ENCODE measurements at regions not wholly inside any gene's neighbourhood (a gene's known extent, or its start where the extent isn't known, plus 50 kb on each side); places are given as distances from the start of the nearest gene placed in this dataset.
"Not testable (repeated sequence)": the region's sequence is repeated elsewhere in the genome, so short reads cannot be mapped to it uniquely, and the experiment has no call there.

DNA sequence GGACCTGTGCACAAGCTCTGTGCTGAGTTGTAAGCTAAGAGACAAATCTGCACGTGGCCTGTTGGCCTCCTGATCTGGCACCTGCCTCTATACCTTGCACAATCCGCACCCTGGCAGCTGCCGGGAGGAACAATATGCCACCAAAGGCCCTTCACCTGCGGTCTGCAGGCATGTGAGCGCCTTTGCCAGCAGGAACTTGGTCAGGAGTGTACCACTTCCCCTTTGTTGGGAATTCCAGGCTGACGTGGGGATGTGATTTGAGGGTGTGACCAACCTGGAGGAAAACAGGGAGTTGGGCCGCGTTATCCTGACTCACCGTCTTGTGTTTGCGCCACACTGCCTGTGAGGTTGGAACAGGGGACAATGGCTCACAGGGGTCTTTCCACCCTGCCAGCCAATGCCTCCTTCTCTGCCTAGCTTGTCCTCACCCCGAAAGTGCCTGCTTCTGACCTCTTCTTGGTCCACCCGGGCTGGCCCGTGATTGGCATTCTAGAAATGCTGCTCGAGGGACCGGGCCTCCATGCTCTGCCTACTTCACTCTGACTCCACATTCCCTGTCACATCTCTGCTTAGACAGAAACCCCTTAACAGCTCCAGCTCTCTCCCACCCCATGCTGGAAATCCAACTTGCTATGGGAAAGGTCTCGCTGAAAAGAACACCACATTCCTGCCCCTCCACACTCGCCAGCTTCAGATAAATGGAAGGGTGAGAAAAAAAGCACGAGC lies 67.1 kb upstream of the MAP4K4 start:
- no peak for ATAC-seq
- intact Hi-C loops (cut with DNase I): no loop called here
- H3K27me3 ChIP-seq: no peaks in the 10 kb centered on the region
- no peak overlapping the region for H3K4me3 ChIP-seq
- peak in 1 of 4 donors; percentile 16 for DNase-seq
- no peak overlapping the region for H3K27ac ChIP-seq
- H3K36me3 ChIP-seq (replicated peaks in 1 of 2; ENCODE audit: insufficient read depth in 1 of 2, low read depth in 2 of 2): no peaks in the 10 kb centered on the region
- H3K9me3 ChIP-seq: no peaks in the 10 kb centered on the region
- WGBS, 2 donors: 80 to 89% methylated on average over 16 to 18 of the region's 18 CpGs
- no peaks in the 10 kb centered on the region for H3K4me1 ChIP-seq
- no peak for TF ChIP-seq POLR2A (IDR thresholded peaks at IDR 0.05)
- TF ChIP-seq, protein P1, sequence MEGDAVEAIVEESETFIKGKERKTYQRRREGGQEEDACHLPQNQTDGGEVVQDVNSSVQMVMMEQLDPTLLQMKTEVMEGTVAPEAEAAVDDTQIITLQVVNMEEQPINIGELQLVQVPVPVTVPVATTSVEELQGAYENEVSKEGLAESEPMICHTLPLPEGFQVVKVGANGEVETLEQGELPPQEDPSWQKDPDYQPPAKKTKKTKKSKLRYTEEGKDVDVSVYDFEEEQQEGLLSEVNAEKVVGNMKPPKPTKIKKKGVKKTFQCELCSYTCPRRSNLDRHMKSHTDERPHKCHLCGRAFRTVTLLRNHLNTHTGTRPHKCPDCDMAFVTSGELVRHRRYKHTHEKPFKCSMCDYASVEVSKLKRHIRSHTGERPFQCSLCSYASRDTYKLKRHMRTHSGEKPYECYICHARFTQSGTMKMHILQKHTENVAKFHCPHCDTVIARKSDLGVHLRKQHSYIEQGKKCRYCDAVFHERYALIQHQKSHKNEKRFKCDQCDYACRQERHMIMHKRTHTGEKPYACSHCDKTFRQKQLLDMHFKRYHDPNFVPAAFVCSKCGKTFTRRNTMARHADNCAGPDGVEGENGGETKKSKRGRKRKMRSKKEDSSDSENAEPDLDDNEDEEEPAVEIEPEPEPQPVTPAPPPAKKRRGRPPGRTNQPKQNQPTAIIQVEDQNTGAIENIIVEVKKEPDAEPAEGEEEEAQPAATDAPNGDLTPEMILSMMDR (IDR thresholded peaks at IDR 0.05): no peak

DNA sequence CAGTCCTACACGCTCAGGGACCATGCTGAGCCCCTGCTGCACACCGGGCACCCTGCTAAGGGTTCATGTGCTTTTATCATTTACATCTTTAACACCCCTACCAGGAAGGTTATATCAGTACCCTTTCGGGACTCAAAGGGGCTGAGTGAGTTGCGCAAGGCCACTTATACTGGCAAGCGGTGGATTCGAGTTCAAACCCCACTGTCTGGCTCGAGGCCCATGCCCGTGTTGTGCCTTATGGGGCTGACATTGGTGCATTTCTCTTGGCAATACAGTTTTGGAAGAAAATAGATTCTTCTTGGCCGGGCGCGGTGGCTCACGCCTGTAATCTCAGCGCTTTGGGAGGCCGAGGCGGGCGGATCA lies 69.5 kb upstream of the MAP4K4 start:
- Histone ChIP-seq H3K9me3 (no peaks in the 10 kb centered on the region), H3K4me3 (no peak overlapping the region), H3K27ac (no peak overlapping the region), H3K4me1 (no peaks in the 10 kb centered on the region), H3K27me3 (no peaks in the 10 kb centered on the region), H3K36me3 (replicated peaks in 1 of 2; ENCODE audit: insufficient read depth in 1 of 2, low read depth in 2 of 2) (no peaks in the 10 kb centered on the region)
- no peak for ATAC-seq
- WGBS, 2 donors: 94% methylated on average over 16 of the region's 16 CpGs
- no peak for TF ChIP-seq POLR2A (IDR thresholded peaks at IDR 0.05)
- TF ChIP-seq, protein P1 (IDR thresholded peaks at IDR 0.05): no peak
- intact Hi-C loops (cut with DNase I): no loop called here
- DNase-seq: no peak

DNA sequence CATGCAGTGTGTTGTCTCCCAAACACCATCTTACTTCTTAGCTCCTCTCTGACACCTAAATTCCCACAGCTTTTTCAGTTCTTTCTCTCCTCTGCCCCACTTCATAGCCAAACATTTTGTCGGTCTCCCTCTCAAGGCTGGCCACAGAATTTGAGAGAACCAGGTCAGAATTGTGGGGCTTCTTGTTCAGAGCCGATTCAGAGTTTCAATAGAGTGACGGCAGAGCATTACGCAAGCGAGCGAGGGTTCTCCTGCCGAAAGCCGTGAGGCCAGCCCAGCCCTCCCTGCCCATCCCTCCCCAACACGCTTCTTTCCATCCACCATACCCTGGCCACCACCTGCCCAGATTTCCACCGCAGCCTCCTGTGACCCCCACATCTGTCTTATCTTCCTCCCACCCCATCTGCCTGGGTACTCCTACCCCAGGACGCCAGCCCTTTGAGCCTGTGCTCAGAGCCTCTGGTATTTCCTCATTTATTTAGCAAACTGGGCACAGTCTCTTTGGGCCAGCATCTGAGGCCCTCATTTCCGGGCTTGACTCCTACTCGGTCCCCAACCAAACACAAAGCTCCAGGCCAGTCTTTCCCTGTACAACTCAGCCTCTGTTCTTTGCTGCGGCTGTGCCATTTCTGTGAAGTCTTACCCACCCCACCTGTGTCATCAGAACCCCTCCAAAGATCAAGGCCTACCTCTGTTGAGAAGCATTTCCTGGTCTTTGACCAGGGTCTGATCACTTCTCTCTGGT lies 70.0 kb upstream of the MAP4K4 start:
- Histone ChIP-seq H3K27me3 (no peaks in the 10 kb centered on the region), H3K4me3 (no peak overlapping the region), H3K36me3 (replicated peaks in 1 of 2; ENCODE audit: insufficient read depth in 1 of 2, low read depth in 2 of 2) (no peaks in the 10 kb centered on the region), H3K4me1 (no peaks in the 10 kb centered on the region), H3K27ac (no peak overlapping the region), H3K9me3 (no peaks in the 10 kb centered on the region)
- no peak for DNase-seq
- WGBS, 2 donors: 86 to 89% methylated on average over 14 of the region's 14 CpGs
- intact Hi-C loops (cut with DNase I): no loop called here
- no peak for TF ChIP-seq POLR2A (IDR thresholded peaks at IDR 0.05)
- TF ChIP-seq, protein P1 (IDR thresholded peaks at IDR 0.05): no peak
- no peak for ATAC-seq

- H3K4me1 ChIP-seq; H3K9me3 ChIP-seq; H3K4me3 ChIP-seq; ATAC-seq; H3K27ac ChIP-seq; H3K36me3 ChIP-seq (replicated peaks in 1 of 2; ENCODE audit: insufficient read depth in 1 of 2, low read depth in 2 of 2); H3K27me3 ChIP-seq; DNase-seq; intact Hi-C loops (cut with DNase I): not testable (repeated sequence)
- WGBS, 2 donors: 81 to 92% methylated on average over 8 of the region's 8 CpGs
These were observed 71.7 kb upstream of the MAP4K4 start for GRCh38 chr2:101625814-101626213.

DNA sequence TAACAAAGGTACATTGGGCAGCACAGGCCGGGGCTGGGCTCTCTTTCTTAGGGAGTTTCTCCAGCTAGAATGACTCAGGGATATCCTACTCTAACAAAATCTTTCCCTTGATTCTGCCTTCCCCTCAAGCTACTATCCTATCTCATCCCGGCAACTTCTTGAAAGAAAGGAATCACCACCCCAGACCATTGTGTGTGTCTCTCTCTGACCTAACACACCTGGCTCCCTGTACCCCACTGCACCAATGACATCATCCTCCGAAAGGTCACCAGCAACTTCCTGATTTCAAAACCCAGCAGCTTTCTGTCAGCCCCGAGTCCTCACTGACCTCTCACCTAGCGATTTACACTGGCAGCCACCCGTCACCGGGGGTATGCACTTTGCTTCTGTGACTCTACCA lies 72.1 kb upstream of the MAP4K4 start:
- DNase-seq: no peak
- H3K4me1 ChIP-seq: no peaks in the 10 kb centered on the region
- ATAC-seq: no peak
- intact Hi-C loops (cut with DNase I): no loop called here
- H3K36me3 ChIP-seq (replicated peaks in 1 of 2; ENCODE audit: insufficient read depth in 1 of 2, low read depth in 2 of 2): no peaks in the 10 kb centered on the region
- no peaks in the 10 kb centered on the region for H3K27me3 ChIP-seq
- 77 to 86% methylated on average over 7 of the region's 7 CpGs for WGBS, 2 donors
- no peak overlapping the region for H3K4me3 ChIP-seq
- TF ChIP-seq, protein P1 (IDR thresholded peaks at IDR 0.05): no peak
- TF ChIP-seq POLR2A (IDR thresholded peaks at IDR 0.05): no peak
- no peak overlapping the region for H3K27ac ChIP-seq
- H3K9me3 ChIP-seq: no peaks in the 10 kb centered on the region
